GM18867 (cell line): ENCODE measurements at regions not wholly inside any gene's neighbourhood (a gene's known extent, or its start where the extent isn't known, plus 50 kb on each side); places are given as distances from the start of the nearest gene placed in this dataset.

ENCODE experiments used
- ATAC-seq: cut with Tn5 transposase; IDR thresholded peaks from one replicate; pipeline ENCODE4 v1.9.1; 2021; ENCODE audit warnings: mild to moderate bottlenecking, moderate library complexity; ENCODE audit not compliant: unreplicated experiment

- ATAC-seq, result no peak
Observed at GRCh38 chrX:13906093-13906492, 89.2 kb upstream of the GPM6B start.

GRCh38 chrX:13903405-13903804 lies 86.5 kb upstream of the GPM6B start:
- ATAC-seq, result no peak

DNA sequence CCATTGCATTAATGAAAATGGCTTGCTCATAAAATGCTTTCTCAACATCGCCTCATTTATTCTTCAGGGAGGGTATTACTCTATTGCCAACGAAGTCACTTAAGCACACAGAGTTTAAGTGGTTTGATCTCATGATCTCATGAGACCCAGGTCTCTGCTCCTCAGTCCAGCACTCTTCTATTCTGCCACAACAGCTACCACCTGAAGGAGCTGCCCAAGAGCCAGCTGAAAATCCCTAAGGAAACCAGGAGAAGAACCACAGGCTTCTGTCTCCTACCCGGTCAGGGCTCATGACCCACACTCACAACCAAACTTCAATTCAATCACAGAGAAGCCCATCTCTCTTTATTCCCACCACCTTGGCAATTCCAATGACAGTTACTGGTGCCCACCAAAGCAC lies 85.5 kb upstream of the GPM6B start:
- ATAC-seq, result no peak

- ATAC-seq, result no peak
Observed at GRCh38 chrX:13901354-13901753, 84.5 kb upstream of the GPM6B start.

GRCh38 chrX:13900351-13900750 lies 83.5 kb upstream of the GPM6B start:
- no peak for ATAC-seq

DNA sequence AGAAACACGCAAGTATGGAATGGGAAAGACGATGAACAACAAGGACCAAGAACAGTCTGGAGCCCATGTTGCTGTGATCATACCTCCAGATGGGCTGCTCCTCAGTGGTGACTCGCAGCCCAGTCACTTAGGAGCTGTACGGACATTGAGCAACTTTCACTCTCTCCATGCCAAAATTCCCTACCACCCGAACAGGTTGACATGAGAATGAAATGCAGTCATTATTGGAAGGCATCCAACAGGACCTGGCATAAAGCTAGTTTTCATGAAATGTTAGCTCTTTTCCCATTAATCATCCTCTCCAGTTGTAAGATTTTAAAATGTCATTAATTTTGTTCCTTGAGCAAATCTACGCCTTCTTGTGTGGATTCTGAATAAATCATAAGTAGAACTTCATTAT lies 82.7 kb upstream of the GPM6B start:
- ATAC-seq, result no peak

GRCh38 chrX:13898603-13899002 lies 81.7 kb upstream of the GPM6B start:
- no peak for ATAC-seq

- peak; percentile 89 for ATAC-seq
Observed at GRCh38 chrX:13898083-13898482, 81.2 kb upstream of the GPM6B start.

DNA sequence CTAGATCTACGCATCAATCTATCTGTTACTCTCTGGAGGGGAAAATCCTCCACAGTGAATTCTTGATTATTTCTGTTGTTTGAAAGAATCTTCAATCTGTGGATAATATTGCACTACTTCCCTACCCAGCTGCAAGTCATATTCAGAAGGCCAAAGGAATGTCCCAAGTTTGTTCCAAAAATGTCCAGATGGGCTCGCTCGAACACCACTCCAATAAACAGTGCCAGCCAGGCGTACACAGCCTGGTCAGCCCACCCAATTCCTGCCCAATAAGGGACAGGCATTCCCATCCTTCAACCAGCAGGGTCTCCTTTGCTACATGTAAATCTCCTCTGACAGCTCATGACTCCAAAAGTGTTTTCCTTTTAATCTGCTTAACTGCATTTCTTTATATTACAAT lies 80.7 kb upstream of the GPM6B start:
- no peak for ATAC-seq

GRCh38 chrX:13894888-13895565 lies 78.1 kb upstream of the GPM6B start:
- no peak for ATAC-seq

- ATAC-seq, result no peak
Observed at GRCh38 chrX:13893826-13894225, 76.9 kb upstream of the GPM6B start.

- no peak for ATAC-seq
Observed at GRCh38 chrX:13892856-13893255, 76.0 kb upstream of the GPM6B start.

- no peak for ATAC-seq
Observed at GRCh38 chrX:13891377-13892140, 74.7 kb upstream of the GPM6B start.

DNA sequence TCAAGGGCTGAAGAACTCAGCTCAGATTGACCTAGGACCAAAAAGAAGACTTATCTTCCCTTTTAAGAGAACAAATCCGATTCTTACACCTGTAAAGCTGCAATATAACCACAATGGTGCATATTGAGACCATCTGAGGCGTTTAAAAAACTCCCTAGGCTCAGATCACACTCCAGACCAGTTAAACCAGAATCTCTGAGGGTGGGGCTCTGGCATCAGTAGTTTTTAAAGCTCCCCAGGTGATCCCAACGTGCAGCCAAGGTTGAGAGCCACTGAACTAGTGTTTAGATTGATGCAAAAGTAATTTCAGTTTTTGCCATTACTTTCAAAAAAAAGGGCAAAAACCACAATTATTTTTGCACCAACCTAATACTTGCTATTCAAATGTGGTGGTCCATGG lies 73.9 kb upstream of the GPM6B start:
- no peak for ATAC-seq

DNA sequence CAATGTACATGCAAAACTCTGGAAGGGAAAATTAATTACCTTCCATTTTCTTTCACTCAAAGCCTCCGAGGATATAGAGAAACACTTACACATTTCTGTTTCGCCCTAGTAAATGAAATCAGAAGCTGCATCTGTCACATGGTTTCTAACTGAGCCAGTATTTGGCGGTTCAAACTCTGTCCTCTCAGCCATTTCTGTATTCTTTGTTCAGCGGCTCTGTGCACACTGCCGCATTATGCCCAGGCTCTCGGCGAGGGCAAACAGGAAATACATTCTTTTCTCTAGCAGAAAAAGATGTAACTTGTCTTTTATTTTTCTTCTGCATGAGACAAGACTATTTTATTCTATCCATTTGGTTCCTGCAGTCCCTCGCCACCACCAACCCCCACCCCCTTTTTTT lies 71.4 kb upstream of the GPM6B start:
- ATAC-seq, result no peak

- no peak for ATAC-seq
Observed at GRCh38 chrX:13885591-13885990, 68.7 kb upstream of the GPM6B start.

- no peak for ATAC-seq
Observed at GRCh38 chrX:13876652-13877051, 59.8 kb upstream of the GPM6B start.

DNA sequence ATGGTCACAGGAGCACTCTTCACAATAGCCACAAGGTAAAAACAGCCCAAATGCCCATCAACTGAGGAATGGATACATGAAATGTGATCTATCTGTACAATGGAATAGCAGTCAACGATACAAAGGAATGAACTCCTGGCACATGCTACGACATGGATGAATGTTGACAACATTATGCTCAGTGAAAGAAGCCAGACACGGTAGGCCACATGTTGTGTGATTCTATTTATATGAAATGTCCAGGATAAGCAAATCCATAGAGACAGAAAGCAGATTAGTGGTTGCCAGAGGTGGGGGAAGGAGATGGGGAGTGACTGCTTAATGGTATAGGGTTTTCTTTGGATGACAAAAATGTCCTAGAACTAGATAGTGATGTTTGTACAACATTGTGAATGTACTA lies 58.7 kb upstream of the GPM6B start:
- no peak for ATAC-seq

DNA sequence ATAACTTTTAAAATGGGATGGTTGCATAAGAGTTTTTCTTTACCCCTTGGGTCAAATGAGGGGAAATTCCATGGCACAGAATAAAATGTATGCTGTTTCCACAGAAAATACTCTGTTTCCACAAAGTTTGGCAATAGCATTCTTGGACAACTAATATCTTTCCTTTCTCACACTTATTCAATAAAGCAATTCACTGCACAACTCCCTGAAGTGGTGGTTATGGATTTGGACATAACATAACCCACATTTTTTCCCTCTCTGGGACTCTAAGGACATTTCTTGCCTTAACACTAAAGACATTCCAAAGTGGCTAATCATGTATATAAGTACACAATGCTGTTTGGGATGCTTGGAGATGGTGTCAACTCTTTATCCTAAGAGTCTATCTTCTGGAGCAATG lies 51.7 kb upstream of the GPM6B start:
- no peak for ATAC-seq
